PFSK-1 (cell line): ENCODE measurements at regions not wholly inside any gene's neighbourhood (a gene's known extent, or its start where the extent isn't known, plus 50 kb on each side); places are given as distances from the start of the nearest gene placed in this dataset.

Experiments used
- FOXP2 ChIP-seq: optimal IDR thresholded peaks from 2 replicates; pipeline ENCODE3; 2011; ENCODE audit warnings: borderline replicate concordance, control low read depth, inconsistent platforms; ENCODE audit not compliant: insufficient read depth; ENCODE audit errors: extremely low read length, extremely low read depth
- POLR2AphosphoS5 ChIP-seq: IDR thresholded peaks from 2 replicates; pipeline ENCODE4 v1.6.1; 2012; ENCODE audit warnings: low read depth, mild to moderate bottlenecking, control low read depth, low read length, moderate library complexity
- REST ChIP-seq, 2 experiments: IDR thresholded peaks; 2 replicates each; pipeline versions ENCODE4 v1.6.1 to v1.8.0; 2011 to 2012; ENCODE audit warnings: low read depth in 2 of 2, low read length in 2 of 2, control low read depth in 1 of 2, inconsistent platforms in 1 of 2, mild to moderate bottlenecking in 1 of 2, moderate library complexity in 1 of 2; ENCODE audit not compliant: insufficient read depth in 1 of 2
- SIN3A ChIP-seq: IDR thresholded peaks from 2 replicates; pipeline ENCODE4 v1.6.1; 2012; ENCODE audit warnings: mild to moderate bottlenecking, low read length, moderate library complexity, borderline replicate concordance; ENCODE audit not compliant: insufficient read depth
- TAF1 ChIP-seq: IDR thresholded peaks from 2 replicates; pipeline ENCODE4 v1.6.1; 2012; ENCODE audit warnings: low read length, control low read depth, borderline replicate concordance; ENCODE audit not compliant: insufficient read depth

- TF ChIP-seq REST (IDR thresholded peaks at IDR 0.05; ENCODE audit: insufficient read depth in 1 of 2, low read depth in 2 of 2, low read length in 2 of 2) (no peak), TAF1 (no peak), SIN3A (no peak), POLR2AphosphoS5 (no peak), FOXP2 (no peak)
Measured at GRCh38 chr12:62075870-62076269, 184.3 kb upstream of the USP15 start.

GRCh38 chr12:62078020-62078419, 182.2 kb upstream of the USP15 start:
- TF ChIP-seq REST (IDR thresholded peaks at IDR 0.05; ENCODE audit: insufficient read depth in 1 of 2, low read depth in 2 of 2, low read length in 2 of 2) = no peak
- no peak for TF ChIP-seq POLR2AphosphoS5
- TF ChIP-seq SIN3A = no peak
- no peak for TF ChIP-seq TAF1
- TF ChIP-seq FOXP2 = no peak

GRCh38 chr12:62082448-62082847, 177.8 kb upstream of the USP15 start:
- TF ChIP-seq TAF1 (no peak), REST (IDR thresholded peaks at IDR 0.05; ENCODE audit: insufficient read depth in 1 of 2, low read depth in 2 of 2, low read length in 2 of 2) (no peak), POLR2AphosphoS5 (no peak), SIN3A (no peak), FOXP2 (no peak)

- TF ChIP-seq SIN3A = no peak
- TF ChIP-seq REST (IDR thresholded peaks at IDR 0.05; ENCODE audit: insufficient read depth in 1 of 2, low read depth in 2 of 2, low read length in 2 of 2) = no peak
- no peak for TF ChIP-seq FOXP2
- no peak for TF ChIP-seq TAF1
- no peak for TF ChIP-seq POLR2AphosphoS5
Measured at GRCh38 chr12:62098132-62098531, 162.1 kb upstream of the USP15 start.

- TF ChIP-seq POLR2AphosphoS5 (no peak), FOXP2 (no peak), TAF1 (no peak), SIN3A (no peak), REST (IDR thresholded peaks at IDR 0.05; ENCODE audit: insufficient read depth in 1 of 2, low read depth in 2 of 2, low read length in 2 of 2) (no peak)
Measured at GRCh38 chr12:62103748-62104147, 156.5 kb upstream of the USP15 start.
